ENCODE measurements at regions not wholly inside any gene's neighbourhood (a gene's known extent, or its start where the extent isn't known, plus 50 kb on each side); places are given as distances from the start of the nearest gene placed in this dataset.

GRCh38 chr17:5753421-5753820 lies 169.1 kb upstream of the NLRP1 start:
- TF ChIP-seq, protein P1, sequence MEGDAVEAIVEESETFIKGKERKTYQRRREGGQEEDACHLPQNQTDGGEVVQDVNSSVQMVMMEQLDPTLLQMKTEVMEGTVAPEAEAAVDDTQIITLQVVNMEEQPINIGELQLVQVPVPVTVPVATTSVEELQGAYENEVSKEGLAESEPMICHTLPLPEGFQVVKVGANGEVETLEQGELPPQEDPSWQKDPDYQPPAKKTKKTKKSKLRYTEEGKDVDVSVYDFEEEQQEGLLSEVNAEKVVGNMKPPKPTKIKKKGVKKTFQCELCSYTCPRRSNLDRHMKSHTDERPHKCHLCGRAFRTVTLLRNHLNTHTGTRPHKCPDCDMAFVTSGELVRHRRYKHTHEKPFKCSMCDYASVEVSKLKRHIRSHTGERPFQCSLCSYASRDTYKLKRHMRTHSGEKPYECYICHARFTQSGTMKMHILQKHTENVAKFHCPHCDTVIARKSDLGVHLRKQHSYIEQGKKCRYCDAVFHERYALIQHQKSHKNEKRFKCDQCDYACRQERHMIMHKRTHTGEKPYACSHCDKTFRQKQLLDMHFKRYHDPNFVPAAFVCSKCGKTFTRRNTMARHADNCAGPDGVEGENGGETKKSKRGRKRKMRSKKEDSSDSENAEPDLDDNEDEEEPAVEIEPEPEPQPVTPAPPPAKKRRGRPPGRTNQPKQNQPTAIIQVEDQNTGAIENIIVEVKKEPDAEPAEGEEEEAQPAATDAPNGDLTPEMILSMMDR (conservative IDR thresholded peaks at IDR 0.05; ENCODE audit: low read depth, low read length): no peak
- DNase-seq (ENCODE audit: low read depth): no peak
- no peak overlapping the region for H3K4me3 ChIP-seq (ENCODE audit: low read depth, low read length)

- no peak overlapping the region for H3K4me3 ChIP-seq (ENCODE audit: low read depth, low read length)
- no peak for DNase-seq (ENCODE audit: low read depth)
- TF ChIP-seq, protein P1 (conservative IDR thresholded peaks at IDR 0.05; ENCODE audit: low read depth, low read length): no peak
Measured at GRCh38 chr17:5757314-5757907, 173.1 kb upstream of the NLRP1 start.

- DNase-seq (ENCODE audit: low read depth): peak; percentile 36
- H3K4me3 ChIP-seq (ENCODE audit: low read depth, low read length): no peak overlapping the region
- TF ChIP-seq, protein P1 (conservative IDR thresholded peaks at IDR 0.05; ENCODE audit: low read depth, low read length): no peak
Measured at GRCh38 chr17:5758651-5759050, 174.3 kb upstream of the NLRP1 start.

DNA sequence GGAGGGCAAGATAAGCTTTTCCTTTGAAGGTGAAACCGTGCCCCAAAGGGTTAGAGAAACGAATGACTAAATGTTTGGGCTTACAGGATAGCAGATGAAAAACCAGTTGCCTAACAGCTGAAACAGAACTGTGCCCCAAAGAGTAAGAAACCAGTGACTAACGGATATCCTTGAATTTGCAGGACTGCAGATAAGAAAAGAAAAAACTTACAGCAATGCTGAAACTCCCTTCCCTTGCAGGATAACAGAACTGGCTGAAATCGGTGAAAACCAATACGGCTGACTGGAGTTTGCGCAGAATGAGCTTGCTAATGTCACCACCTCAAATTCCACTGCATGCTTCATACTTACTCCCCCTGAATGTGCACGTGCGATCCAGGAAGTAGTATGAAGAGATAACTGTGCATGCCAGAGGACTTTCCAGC lies 175.2 kb upstream of the NLRP1 start:
- H3K4me3 ChIP-seq (ENCODE audit: low read depth, low read length): no peak overlapping the region
- DNase-seq (ENCODE audit: low read depth): no peak
- TF ChIP-seq, protein P1 (conservative IDR thresholded peaks at IDR 0.05; ENCODE audit: low read depth, low read length): no peak

DNA sequence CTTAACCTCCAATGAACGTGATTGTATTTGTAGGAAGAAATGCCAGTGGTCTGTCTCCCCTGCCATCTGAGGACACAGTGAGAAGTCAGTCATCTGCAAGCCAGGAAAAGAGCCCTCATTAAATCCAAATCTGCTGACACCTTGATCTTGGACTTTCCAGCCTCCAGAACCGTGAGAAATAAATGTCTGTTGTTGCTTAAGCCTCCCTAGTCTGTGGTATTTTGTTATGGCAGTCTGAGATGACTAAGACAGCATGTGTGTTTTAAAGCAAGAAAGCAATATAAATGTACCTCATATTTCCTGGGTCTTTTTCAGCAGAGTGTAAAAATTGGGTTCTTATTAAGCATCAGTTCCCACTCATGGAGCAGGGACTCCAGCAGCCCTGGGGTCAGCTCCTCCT lies 177.9 kb upstream of the NLRP1 start:
- TF ChIP-seq, protein P1 (conservative IDR thresholded peaks at IDR 0.05; ENCODE audit: low read depth, low read length): no peak
- H3K4me3 ChIP-seq (ENCODE audit: low read depth, low read length): no peak overlapping the region
- no peak for DNase-seq (ENCODE audit: low read depth)

DNA sequence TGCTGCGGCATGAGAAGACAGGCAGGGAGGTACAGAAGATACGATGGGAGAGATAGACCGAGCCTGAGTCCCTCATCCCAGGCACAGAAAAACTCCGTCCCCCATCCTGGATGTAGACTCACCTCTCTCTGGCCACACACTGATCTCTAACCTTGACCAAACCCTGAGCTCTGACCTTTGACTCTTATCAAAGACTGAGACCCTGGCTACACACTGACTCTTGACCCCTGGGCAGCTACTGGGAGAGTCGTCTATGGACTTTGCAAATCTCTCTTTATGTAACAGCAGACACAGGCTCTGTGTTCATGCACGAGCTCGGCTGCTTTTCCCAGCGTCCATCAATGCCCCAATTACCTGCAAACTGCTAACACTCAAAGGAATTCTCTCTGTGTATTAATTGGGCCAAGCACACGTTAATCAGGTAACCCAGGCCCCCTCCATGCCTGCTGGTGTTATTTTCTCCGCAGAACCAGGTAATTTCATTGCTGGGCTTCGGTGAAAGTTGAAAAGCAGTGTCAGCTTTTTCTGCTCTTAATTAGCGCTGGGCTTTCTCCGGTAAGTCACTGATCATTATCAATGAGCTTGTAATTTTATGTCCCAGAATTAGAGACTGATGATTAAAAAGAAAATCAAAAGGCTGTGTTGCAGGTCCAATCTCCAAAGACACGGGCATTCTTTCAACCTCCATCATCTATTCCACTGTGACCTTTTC lies 179.4 kb upstream of the NLRP1 start:
- TF ChIP-seq, protein P1 (conservative IDR thresholded peaks at IDR 0.05; ENCODE audit: low read depth, low read length): no peak
- H3K4me3 ChIP-seq (ENCODE audit: low read depth, low read length): no peak overlapping the region
- no peak for DNase-seq (ENCODE audit: low read depth)

Measured in epithelial cell of proximal tubule (primary cell).